OCI-LY1 (cell line): ENCODE measurements at regions not wholly inside any gene's neighbourhood (a gene's known extent, or its start where the extent isn't known, plus 50 kb on each side); places are given as distances from the start of the nearest gene placed in this dataset.

Source experiments
- H2AFZ ChIP-seq: fragments of 200-600 bp; sonication (generic), shearing (Covaris generic); 2 replicates; pipeline ENCODE4 v1.6.0; 2014; ENCODE audit warnings: antibody characterized with exemption, mild to moderate bottlenecking, low read length
- H3F3A ChIP-seq: fragments of 200-600 bp; sonication (generic), shearing (Covaris generic); 2 replicates; pipeline ENCODE4 v1.6.0; 2014; ENCODE audit warnings: mild to moderate bottlenecking, antibody characterized with exemption, low read length, moderate library complexity; ENCODE audit not compliant: insufficient read depth
- H3K27ac ChIP-seq: fragments of 200-600 bp; sonication (generic); 2 replicates; pipeline ENCODE4 v1.5.1; 2014; ENCODE audit warnings: low read length, mixed run types, mild to moderate bottlenecking, low read depth; ENCODE audit not compliant: poor library complexity, severe bottlenecking
- H3K27me3 ChIP-seq: fragments of 200-600 bp; sonication (generic); 2 replicates; pipeline ENCODE4 v1.6.0; 2014; ENCODE audit warnings: antibody characterized with exemption, mild to moderate bottlenecking, low read length, moderate library complexity; ENCODE audit not compliant: insufficient read depth
- H3K36me3 ChIP-seq: fragments of 200-600 bp; sonication (generic); 2 replicates; pipeline ENCODE4 v1.6.1; 2014; ENCODE audit warnings: mild to moderate bottlenecking, antibody characterized with exemption, low read length, moderate library complexity, mixed read lengths; ENCODE audit not compliant: insufficient read depth
- H3K4me1 ChIP-seq: fragments of 200-600 bp; sonication (generic); 2 replicates; pipeline ENCODE4 v1.5.1; 2014; ENCODE audit warnings: mild to moderate bottlenecking, low read length, moderate library complexity; ENCODE audit not compliant: insufficient read depth, severe bottlenecking
- H3K4me2 ChIP-seq: fragments of 200-600 bp; sonication (generic), shearing (Covaris generic); 2 replicates; pipeline ENCODE4 v1.6.1; 2014; ENCODE audit warnings: low read length
- H3K4me3 ChIP-seq: fragments of 200-600 bp; sonication (generic); 2 replicates; pipeline ENCODE4 v1.5.1; 2014; ENCODE audit warnings: low read length, low read depth, mild to moderate bottlenecking, mixed read lengths; ENCODE audit not compliant: poor library complexity, severe bottlenecking
- H3K79me2 ChIP-seq: fragments of 200-600 bp; shearing (Covaris generic); 2 replicates; pipeline ENCODE4 v1.6.1; 2016; ENCODE audit warnings: mixed run types, low read length, mixed read lengths; ENCODE audit not compliant: insufficient read depth
- H3K9ac ChIP-seq: fragments of 200-600 bp; sonication (generic), shearing (Covaris generic); 2 replicates; pipeline ENCODE4 v1.6.1; 2014; ENCODE audit warnings: mild to moderate bottlenecking, low read length, mixed read lengths
- H3K9me2 ChIP-seq: fragments of 200-600 bp; sonication (generic), shearing (Covaris generic); 2 replicates; pipeline ENCODE4 v1.6.1; 2014; ENCODE audit warnings: low read depth, mild to moderate bottlenecking, low read length, mixed read lengths
- H3K9me3 ChIP-seq: fragments of 200-600 bp; shearing (Covaris generic); 2 replicates; pipeline ENCODE4 v1.6.1; 2014; ENCODE audit warnings: low read length, mixed read lengths
- H4K20me1 ChIP-seq: fragments of 200-600 bp; sonication (generic), shearing (Covaris generic); 2 replicates; pipeline ENCODE4 v1.6.0; 2016; ENCODE audit warnings: mild to moderate bottlenecking, low read length; ENCODE audit not compliant: insufficient read depth
- CTCF ChIP-seq: fragments of 200-600 bp; sonication (generic), shearing (Covaris generic); IDR thresholded peaks from 2 replicates; pipeline ENCODE4 v1.5.1; 2017; ENCODE audit warnings: mild to moderate bottlenecking, antibody characterized with exemption, low read length, moderate library complexity, mixed read lengths
- EZH2 ChIP-seq: fragments of 200-600 bp; sonication (generic), shearing (Covaris generic); IDR thresholded peaks from 2 replicates; pipeline ENCODE4 v1.8.0; 2017; ENCODE audit warnings: borderline replicate concordance, mixed run types, mild to moderate bottlenecking, antibody characterized with exemption, low read length, moderate library complexity, mixed read lengths

DNA sequence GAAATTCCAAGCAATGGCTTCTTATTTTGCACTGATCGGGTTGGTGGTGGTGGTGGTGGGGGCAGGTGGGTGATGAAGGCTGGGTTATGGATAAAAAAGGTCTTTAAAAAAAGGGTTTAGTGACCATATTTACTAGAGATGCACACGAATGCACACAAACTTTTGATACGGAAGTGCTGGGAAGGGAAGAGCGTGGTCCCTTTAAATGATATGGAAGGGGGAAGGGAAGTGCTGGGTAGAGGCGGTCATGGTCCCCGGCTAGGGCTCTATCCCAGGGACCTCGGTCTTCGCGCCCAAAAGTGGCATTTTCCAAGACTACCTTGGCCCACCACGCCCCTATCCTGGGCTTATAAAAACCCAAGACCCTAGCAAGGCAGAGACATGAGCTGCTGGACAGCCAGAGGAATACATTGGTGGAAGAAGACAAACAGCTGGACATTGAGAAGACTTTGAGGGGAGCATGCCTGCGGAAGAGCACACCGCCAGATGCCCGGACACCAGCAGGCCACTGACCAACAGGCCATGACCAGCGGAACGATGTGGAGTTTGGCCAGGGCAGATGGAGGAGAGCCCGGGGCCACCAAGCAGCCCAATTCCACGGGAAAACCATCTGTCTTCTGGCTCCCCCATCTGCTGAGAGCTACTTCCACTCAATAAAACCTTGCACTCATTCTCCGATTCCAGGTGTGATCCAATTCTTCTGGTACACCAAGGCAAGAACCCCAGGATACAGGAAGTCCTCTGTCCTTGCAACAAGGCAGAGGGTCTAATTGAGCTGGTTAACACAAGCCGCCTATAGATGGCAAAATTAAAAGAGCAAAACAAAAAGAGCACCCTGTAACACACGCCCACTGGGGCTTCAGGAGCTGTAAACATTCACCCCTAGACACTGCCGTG lies 1720.2 kb downstream of the MRPL39 start:
- H2AFZ ChIP-seq = no peak overlapping the region; the same call in 1 of the 2 replicates
- no peaks in the 10 kb centered on the region for H3K36me3 ChIP-seq
- no peaks in the 10 kb centered on the region for H3K9me3 ChIP-seq
- no peaks in the 10 kb centered on the region for H3K27me3 ChIP-seq
- TF ChIP-seq EZH2 (no peak), CTCF (no peak)
- H3K4me1 ChIP-seq = no peaks in the 10 kb centered on the region
- no peak overlapping the region for H3K27ac ChIP-seq
- no peaks in the 10 kb centered on the region for H4K20me1 ChIP-seq
- H3K4me2 ChIP-seq = peak overlapping the region; percentile 60
- H3K4me3 ChIP-seq = peak overlapping the region; percentile 41
- no peaks in the 10 kb centered on the region for H3F3A ChIP-seq
- no peaks in the 10 kb centered on the region for H3K79me2 ChIP-seq
- no peak overlapping the region for H3K9ac ChIP-seq
- H3K9me2 ChIP-seq = no peaks in the 10 kb centered on the region

DNA sequence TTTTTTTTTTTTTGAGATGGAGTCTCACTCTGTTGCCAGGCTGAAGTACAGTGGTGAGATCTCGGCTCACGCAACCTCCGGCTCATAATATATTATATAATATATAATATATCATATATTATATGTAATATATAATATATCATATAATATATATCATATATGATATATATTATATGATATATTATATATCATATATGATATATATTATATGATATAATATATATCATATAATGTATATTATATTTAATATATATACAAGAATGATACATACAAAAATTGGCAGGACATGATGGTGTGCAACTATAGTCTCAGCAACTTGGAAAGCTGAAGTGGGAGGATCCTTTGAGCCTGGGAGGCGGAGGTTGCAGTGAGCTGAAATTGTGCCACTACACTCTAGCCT lies 1725.5 kb downstream of the MRPL39 start:
- no peaks in the 10 kb centered on the region for H4K20me1 ChIP-seq
- H3K4me1 ChIP-seq = no peaks in the 10 kb centered on the region
- TF ChIP-seq CTCF = no peak
- TF ChIP-seq EZH2 = no peak
- no peaks in the 10 kb centered on the region for H3K9me2 ChIP-seq
- no peak overlapping the region for H3K27ac ChIP-seq
- no peaks in the 10 kb centered on the region for H3F3A ChIP-seq
- no peak overlapping the region for H3K9ac ChIP-seq
- H3K79me2 ChIP-seq = no peaks in the 10 kb centered on the region
- H3K36me3 ChIP-seq = no peaks in the 10 kb centered on the region
- no peak overlapping the region for H2AFZ ChIP-seq
- no peak overlapping the region for H3K4me2 ChIP-seq
- H3K4me3 ChIP-seq = no peak overlapping the region
- H3K9me3 ChIP-seq = no peaks in the 10 kb centered on the region
- H3K27me3 ChIP-seq = no peaks in the 10 kb centered on the region

DNA sequence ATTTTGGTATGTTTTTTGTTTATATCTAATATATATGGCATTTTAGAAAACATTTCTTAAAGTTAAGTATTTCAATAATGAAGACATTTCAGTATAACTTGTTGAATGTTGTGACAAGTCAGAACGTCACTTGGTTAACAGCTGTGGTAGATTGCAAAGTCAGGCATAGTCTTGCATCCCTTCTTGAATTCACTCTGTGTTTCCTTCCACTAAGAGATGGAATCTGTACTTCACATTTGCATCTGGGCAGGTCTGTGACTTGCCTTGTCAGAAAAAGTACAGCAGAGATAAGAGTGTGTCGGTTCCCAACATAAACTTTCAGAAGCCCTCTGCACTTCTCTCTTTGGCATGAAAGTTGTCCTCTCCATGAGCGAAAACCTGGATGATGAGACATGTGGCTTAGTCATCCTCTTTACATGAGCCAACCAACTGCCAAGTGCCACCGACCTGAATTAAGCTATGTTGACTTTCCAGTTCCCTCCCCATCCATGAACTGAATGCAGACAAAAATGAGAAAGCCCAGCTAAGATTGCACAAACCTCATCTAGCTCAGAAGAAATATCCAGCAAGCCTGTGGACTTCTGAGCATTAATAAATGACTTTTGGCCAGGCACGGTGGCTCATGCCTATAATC lies 1730.2 kb downstream of the MRPL39 start:
- Histone ChIP-seq H3F3A (no peaks in the 10 kb centered on the region), H3K9me2 (no peaks in the 10 kb centered on the region), H3K36me3 (no peaks in the 10 kb centered on the region), H3K4me3 (no peak overlapping the region), H2AFZ (no peak overlapping the region), H3K79me2 (no peaks in the 10 kb centered on the region), H3K9me3 (no peaks in the 10 kb centered on the region), H3K4me1 (no peaks in the 10 kb centered on the region), H3K4me2 (no peak overlapping the region), H4K20me1 (no peaks in the 10 kb centered on the region), H3K27me3 (no peaks in the 10 kb centered on the region), H3K9ac (no peak overlapping the region), H3K27ac (no peak overlapping the region)
- no peak for TF ChIP-seq EZH2
- TF ChIP-seq CTCF = no peak
